Nucleus accumbens (tissue), 56 donors: ENCODE measurements at regions not wholly inside any gene's neighbourhood (a gene's known extent, or its start where the extent isn't known, plus 50 kb on each side); places are given as distances from the start of the nearest gene placed in this dataset.
"Not testable (repeated sequence)": the region's sequence is repeated elsewhere in the genome, so short reads cannot be mapped to it uniquely, and the experiment has no call there.

Experiments
- DNase-seq, 56 donors: peaks; one replicate each; lab custom pipeline; 2025; lab: John Stamatoyannopoulos, UW

DNA sequence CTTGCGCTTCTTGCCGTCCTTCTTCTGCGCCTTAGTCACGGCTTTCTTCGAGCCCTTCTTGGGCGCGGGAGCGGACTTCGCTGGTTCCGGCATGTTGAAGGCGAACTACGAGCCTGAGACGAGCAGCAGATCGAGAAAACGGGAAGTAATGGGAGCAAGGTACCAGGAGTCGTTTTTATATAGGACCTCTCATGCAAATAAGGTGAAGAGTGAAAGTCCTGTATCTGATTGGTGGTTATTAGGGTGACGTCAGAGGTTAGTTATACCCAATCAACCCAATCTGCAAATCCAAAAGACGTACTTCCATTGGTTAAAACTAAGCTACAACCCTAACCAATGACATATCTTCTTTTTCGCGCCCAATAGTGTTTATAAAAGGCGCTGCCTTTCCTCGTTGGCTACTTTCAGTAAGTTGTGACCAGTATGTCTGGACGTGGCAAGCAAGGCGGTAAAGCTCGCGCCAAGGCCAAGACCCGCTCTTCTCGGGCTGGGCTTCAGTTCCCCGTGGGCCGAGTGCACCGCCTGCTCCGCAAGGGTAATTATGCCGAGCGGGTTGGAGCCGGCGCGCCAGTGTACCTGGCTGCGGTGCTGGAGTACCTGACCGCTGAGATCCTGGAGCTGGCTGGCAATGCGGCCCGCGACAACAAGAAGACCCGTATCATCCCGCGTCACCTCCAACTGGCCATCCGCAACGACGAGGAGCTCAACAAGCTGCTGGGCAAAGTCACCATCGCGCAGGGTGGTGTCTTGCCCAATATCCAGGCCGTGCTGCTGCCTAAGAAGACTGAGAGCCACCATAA is 100.6 kb upstream of the PRSS16 start:
- peak in 53 of 56 donors; percentile 17 to 92 (median 59) for DNase-seq

DNA sequence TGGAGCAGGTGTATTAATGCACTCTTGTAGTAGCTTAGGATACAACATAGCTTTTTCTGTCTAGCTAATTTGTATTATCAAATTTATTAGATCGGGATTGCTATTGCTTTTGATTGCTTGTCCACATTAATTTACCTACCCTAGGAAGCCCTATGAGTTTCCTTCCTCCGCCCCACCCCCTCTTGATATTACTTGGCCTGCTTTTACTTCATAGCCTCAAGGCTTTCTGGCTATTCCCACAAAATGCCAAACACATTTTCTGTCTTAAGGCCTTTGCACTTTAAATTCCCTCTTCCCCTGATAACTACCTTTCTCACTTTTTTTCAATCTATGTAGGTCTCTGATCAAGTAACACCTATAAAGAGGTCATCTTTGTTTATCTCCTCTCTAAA is 99.1 kb upstream of the PRSS16 start:
- no peak for DNase-seq

DNA sequence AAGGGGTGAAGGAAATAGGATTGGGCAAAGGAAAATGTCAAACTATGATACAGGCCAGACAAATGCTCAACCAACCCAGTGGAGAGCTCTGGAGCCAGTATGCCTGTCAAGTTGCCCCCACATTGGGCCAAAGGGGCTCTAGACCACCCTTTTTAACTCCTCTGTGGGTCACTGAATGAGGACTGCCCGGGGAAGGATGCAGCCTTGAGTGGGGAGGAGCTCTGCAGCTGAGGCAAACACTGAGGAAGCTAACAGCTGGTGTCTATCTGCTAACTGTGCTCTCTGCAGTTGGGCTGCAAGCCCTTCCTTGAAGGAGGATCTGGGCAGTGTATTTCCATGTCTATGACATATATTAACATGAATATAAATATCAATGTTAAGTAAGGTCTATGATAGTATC is 98.4 kb upstream of the PRSS16 start:
- DNase-seq = no peak

DNA sequence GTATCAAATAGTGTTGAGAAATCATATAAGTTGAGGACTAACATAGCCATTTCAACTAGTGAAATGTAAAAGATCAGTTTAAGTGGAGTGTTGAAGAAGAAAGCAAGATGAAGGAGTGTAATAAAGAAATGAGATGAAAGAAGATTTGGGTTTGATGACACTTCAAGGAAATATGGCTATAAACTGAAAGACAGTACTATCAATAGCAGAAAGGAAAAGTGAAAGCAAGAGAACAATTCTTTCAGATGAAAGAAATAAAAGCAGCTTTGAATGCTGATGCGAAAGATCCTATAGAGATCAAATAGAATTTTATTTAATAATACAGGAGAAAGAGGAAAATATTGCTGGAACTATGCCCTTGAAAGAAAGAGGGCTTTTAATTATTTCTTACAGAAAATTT is 92.8 kb upstream of the PRSS16 start:
- no peak for DNase-seq

DNA sequence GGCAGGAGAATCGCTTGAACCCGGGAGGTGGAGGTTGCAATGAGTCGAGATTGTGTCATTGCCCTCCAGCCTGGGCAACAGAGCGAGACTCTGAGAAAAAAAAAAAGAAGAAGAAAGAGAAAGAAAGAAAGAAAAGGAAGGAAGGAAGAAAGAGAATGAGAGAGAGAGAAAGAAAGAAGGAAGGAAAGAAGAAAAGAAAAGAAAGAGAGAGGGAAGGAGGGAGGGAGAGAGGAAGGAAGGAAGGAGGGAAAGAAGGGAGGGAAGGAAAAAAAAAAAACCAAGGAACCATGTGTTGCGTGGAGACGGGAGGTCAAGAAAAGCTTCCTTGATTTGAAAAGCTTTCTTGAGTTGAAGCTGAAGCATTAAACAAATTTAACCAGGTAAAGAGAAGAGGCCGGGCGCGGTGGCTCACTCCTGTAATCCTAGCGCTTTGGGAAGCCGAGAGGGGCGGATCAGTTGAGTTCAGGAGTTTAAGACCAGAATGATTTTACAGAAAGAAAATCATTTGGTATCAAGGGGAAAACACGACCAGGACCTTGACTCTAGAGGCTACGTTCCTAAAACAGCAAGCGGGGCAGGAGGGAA is 90.5 kb upstream of the PRSS16 start:
- no peak for DNase-seq

DNA sequence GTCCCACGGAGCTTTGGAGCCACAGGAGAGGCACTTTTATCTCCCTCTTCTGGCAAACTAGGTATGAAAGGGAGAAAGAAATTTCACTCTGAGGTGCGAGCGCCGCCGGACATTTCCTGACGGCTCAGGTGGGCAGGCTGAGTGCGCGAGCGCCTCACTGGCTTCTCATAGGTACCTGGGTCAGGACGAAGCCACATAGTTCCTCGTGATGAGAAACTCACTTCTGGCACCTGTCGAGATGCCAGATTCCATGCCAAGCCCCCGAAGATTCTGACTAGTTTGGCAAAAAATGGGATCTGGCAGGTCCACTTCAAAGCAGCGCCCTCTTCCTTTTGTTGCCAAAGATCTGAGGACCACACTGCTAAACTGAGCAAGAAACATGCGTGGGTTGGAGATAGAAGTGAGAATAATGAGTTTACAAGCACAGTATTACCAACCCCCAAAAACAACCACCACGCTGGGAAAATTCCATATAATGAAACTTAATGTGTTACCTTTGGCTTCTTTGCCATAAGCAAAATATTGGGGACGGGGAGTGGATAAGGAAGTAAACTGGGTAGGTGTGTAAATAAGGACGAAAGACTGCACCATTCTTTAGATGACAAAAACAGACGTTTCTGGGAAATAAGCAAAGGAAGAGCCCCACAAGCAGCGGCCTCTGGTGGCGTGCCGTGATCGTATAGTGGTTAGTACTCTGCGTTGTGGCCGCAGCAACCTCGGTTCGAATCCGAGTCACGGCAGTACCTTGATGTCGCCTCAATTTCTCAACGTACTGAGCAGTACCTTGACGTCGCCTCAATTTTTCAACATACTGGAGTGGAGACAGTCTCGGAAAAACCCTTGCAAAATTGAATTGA is 89.8 kb upstream of the PRSS16 start:
- peak in 39 of 56 donors; percentile 3 to 74 (median 32) for DNase-seq

DNA sequence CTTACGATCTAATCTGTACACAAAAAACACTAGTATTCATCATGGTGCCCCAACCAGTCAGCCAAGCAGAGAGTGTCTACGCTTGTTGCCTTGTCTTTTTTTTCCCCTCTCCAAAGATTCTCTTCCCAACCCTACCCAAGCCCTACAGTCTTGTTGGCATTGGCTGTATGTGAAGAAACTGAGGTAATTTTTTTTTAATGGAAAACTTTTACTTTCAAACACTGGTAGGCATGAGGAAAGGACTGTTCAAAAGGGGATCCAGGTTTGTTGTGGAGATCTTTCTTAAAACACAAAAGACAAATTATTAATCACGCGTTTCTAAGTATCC is 89.2 kb upstream of the PRSS16 start:
- DNase-seq = no peak

DNA sequence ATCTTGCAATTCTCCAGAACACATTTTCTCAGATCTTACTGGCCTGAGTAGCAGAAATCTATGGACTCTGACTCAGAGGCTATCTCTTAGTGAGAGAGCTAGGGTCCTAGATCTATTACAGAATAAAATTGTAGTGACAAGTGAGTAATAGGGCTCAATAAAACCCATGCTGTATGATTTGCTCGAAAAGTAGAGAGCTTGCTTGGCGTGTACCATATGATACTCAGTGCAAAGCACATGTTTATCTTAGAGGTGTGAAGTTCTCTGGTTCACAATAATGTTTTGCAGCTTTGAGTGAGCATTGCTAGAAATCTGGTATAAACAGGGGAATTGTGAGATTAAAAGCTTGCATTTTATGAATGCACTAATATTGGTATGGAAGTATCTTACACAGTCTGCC is 87.8 kb upstream of the PRSS16 start:
- DNase-seq = no peak

DNA sequence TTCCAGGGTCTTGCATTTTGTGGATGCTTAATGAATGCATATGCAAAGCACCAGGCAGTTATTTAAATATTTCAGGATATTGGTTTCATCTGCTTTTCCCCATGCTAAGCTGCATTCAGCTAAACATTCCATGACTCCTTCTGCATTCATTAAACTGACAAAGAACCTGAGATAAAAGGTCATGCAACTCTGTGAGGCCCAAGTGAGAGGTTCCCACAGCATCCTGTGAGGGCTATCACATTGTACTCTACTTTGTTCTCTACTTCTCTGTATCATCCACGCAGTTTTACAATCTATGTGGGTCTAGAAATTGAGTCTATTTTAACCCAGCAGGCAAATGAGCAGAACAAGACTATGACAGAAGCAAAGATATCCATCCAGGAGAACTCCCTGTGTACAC is 86.4 kb upstream of the PRSS16 start:
- no peak for DNase-seq

DNA sequence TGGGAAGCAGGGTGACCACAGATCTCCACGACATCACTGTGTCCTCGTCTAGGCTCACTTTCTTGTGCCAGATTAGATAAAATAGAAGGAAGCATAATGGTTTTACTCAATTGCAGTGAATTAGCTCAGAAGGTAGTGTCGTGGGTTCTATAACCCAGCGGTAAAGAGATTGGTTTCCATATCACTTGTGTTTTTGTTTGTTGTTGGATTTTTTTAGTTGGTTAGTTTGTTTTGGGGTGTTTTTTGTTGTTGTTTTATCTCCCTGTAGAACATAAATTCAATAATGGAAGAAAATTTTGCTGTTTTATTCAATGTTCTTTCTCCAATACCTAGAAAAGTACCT is 85.9 kb upstream of the PRSS16 start:
- no peak for DNase-seq

DNA sequence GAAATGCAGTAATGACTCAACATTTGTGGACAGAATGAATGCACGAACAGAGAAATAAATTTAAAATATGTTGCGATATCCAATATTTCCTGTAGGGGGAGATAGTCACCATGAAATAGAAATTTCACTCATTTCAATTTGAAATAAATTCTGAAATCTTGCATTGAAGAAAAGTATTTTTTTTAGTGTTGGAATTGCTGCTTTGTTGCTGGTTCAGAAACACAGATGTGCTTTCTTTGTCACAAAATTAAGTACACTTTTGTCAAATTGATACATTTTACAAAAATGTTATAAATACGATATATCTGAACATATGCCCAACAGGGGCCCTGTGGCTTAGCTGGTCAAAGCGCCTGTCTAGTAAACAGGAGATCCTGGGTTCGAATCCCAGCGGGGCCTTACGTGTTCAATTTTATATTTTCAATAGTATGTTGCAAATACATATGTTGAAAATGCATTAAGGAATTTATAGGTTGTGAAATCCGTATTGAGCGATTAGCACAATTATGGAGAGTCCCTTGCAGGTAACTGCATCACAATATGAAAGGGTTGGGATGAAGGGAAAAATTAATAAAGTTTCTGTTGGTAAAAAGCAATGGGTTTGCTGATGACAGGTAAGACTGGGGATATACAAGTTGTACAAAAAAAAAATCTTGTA is 85.4 kb upstream of the PRSS16 start:
- peak in 22 of 56 donors; percentile 0 to 60 (median 16) for DNase-seq

DNA sequence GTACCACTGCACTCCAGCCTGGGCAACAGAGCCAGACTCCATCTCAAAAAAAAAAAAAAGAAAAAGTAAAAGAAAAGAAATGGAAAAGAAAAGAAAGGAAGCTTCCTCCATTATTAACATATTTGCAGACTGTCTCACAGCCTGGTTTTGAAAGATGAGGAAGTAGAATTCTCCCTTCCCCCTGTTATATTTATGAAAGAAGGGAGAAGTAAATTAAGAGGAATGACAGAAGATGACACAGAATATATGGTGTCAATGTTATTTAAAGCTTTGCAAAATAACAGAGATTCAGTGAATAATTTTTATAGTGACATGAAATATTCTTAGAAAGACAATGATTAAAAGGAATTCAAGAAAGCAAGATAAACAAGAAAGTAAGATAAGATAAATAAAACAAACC is 83.7 kb upstream of the PRSS16 start:
- DNase-seq = no peak

DNA sequence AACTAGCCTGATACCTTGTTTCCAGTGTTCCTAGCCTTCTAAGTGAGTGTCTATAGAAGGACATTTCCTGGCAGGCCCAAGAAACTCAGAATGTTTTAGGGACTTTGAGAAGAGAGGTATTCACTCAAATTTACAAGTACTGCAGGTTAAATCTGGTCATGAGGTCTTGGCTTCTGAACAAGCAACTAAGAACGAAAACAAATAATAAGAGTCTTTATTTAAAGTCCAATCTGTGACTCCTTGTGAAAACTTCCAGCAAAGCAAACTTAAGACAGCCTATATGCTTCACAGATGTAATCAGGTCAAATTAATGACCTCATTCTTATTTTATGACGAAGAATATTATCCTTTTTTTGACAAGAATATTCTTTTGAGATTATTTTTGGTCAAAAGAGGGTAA is 79.4 kb upstream of the PRSS16 start:
- DNase-seq = no peak

DNA sequence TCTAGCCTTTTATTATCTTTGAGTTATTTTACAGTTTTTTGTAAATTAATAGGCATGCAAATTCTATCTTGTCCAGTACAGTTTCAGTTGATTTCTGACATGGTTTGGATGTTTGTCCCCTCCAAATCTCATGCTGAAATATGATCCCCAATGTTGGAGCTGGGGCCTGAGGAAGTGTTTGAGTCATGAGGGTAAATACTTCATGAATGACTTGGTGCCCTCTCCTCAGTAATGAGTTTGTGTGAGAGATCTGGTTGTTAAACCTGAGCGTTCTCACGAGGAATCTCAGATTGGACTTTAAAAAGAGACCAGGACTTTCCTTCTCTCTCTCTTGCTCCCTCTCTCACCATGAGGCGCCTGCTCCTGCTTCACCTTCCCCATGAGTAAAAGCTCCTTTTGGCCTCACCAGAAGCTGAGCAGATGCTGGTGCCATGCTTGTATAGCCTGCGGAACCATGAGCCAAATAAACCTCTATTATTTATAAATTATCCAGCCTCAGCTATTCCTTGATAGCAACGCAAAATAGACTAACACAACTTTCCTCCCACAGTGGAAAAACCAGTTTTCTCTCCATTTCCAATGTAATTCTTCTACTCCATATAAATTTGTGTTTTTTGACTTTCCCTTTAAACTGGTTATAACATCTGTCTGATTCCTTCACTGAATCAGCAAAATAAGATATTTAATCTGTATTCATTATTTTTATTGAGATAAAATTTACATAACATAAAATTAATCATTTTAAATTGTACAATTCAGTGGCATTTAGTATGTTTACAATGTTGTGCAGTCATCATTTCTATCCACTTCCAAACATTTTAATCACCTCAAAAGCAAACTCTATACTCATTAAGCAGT is 78.7 kb upstream of the PRSS16 start:
- no peak for DNase-seq

DNA sequence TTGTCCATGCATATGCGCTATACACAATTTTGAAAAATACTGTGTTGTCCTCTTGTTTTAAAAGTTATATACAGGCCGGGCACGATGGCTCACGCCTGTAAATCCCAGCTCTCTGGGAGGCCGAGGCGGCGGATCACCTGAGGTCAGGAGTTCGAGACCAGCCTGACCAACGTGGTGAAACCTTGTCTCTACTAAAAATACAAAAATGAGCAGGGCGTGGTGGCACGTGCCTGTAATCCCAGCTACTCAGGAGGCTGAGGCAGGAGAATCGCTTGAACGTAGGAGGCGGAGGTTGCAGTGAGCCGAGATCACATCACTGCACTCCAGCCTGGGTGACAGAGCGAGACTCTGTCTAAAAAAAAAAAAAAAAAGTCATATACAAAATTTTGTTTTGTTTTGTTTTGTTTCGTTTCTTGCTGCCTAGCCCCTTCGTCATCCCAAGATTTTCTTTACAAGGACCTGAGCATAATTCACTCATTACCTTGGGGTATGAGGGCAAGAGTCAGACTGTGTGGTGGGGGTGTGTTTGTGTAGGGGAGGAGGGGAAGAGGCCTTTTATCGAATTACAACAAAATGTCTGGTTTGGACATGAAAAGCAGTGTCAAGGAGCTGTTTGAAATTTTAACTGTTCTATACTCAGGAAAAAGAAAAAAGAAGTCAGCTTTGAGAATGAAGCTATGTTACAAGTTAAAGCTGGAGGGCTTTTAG is 74.8 kb upstream of the PRSS16 start:
- not testable (repeated sequence) for DNase-seq

DNA sequence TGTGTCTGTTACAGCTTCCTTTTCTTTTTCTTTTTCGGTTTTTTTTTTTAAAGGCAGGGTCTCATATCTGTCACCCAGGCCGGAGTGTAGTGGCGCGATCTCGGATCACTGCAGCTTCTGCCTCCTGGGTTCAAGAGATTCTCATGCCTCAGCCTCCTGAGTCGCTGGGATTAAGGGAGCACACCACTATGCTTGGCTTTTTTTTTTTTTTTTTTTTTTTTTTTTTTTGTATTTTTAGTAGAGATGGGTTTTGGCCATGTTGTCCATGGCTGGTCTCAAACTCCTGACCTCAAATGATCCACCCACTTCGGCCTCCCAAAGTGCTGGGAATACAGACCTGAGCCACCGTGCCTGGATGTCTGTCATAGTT is 74.3 kb upstream of the PRSS16 start:
- DNase-seq = not testable (repeated sequence)

DNA sequence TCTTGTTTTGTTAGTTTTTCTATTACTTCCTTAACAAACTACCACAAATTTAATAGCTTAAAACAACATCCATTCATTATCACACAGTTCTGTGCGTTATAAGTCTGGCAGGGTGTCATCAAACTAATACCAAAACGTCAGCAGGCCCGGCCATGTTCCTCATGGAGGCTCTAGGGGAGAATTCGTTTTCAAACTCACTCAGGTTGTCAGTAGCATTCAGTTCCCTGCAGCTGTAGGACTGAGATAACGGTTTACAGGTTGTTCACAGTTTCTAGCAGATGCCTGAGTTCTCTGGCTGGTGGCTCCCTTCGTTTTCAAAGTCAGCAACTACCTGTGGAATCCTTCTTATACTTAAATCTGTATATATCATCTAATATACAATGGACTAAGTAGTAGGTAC is 72.5 kb upstream of the PRSS16 start:
- no peak for DNase-seq

DNA sequence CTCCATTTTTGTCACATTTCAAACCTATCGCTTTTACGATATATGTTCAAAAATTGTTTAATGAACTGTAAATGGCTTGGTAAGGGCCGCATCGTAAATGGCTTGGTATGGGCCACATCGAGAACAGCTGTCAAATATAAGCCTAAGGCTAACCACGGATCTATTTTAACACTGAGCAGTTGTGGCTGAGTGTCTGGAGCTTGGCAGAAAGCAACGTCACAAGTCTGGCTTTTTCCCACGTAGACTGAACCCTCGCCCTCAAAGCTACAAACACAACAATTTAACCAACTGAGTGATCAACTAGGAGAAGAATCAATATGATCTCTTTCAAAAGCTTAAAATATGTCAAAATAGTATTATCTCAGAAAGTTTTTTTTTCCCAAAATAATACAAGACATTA is 71.4 kb upstream of the PRSS16 start:
- no peak for DNase-seq
